DMS 273 (cell line): ENCODE measurements at regions not wholly inside any gene's neighbourhood (a gene's known extent, or its start where the extent isn't known, plus 50 kb on each side); places are given as distances from the start of the nearest gene placed in this dataset.
A peak's percentile ranks its signal among the peaks of the same experiment; 100 is the strongest.

ENCODE experiments used
- DNase-seq: peaks from one replicate; lab custom pipeline; 2025; ENCODE audit not compliant: unreplicated experiment; lab: John Stamatoyannopoulos, UW

DNA sequence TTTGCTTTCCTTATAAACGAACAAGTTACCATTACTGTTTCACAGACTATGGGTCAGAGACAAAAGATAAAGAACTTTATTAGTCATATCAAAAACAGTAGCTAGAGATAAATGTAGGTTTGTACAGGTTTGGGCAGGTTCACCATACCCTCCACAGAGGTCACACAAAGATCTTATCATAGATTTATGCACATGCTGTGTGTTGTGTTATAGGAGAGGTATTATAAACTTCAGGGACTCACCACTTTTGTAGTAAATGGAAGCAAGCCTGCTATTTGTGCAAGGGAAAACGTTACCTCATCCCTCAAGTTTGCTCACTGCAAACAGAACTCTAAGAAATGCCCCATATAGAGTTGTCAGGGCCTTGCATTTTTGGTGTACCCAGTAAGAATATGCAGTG is 584.5 kb upstream of the LRRTM1 start:
- DNase-seq: no peak

DNA sequence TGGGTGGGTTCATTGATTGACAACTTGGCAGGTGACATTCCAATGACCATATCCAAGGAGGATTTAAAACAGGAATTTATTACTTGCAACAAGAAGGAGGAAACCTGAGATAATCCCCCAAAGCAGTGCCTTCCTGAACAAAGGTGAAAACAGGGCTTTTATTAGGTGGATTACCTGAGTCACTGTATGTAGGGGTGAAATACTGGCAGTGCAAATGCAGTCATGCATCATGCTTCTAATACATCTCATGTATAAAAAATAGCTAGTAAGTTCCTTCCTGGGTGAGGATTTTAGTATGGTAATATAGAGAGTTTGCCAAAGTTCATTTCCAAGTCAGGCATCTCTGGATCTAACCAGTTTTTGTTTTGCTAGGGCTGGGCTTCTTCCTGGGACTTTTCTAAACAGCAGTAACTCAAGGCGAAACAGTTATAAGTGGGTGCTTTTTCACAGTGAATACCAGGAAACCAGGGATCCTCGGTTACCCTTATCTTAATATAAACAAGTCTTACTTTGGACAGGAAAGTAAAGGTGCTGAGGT is 583.4 kb upstream of the LRRTM1 start:
- no peak for DNase-seq

- no peak for DNase-seq
Measured at GRCh38 chr2:80874374-80874773, 569.8 kb upstream of the LRRTM1 start.

DNA sequence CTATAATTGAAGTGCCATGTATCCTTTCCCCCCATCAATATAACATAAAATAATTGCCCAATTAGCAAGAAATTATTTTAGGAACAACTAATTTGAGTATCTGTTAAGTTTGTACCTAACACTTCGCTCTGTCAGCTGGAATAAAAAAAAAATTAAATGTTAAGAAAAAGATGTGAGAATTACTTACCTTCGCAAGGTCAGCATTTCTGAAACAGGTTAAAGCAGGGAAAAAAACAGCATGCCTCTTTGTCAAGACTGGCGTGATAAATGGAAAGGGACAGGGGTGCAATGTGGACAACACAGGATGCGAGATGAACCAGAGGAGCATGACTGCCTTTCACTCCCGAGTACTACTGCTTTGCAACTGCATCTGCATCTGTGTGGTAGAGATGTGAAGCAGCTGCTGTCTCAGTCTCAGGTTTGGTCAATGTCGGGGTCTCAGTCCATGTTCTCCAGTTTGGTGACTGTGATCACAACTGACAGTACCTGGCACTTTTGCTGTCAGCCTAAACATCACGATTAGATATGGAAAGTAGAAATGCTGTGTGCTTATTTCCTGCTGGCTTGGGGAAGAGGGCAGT is 565.4 kb upstream of the LRRTM1 start:
- DNase-seq: no peak

GRCh38 chr2:80863147-80863714 is 558.7 kb upstream of the LRRTM1 start:
- no peak for DNase-seq

DNA sequence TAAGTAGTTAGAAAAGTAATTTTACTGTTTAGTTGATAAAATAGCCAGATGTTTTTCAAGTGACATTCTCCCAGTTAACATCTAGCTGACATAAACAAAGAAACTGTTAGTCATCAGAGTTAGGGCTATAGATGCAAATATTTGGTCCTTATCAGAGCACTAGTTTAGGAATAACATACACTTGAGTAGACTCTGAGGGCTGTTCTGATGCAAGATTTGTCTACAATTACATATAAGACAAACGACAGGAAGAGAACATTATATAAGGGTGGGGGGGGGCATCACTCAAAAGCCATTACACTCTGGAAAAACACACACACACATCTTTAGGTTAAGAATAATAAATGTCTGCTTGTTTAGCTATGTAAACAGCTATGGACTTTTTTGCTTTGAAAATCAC is 554.4 kb upstream of the LRRTM1 start:
- DNase-seq: no peak

- no peak for DNase-seq
Measured at GRCh38 chr2:80856227-80856626, 551.7 kb upstream of the LRRTM1 start.

DNA sequence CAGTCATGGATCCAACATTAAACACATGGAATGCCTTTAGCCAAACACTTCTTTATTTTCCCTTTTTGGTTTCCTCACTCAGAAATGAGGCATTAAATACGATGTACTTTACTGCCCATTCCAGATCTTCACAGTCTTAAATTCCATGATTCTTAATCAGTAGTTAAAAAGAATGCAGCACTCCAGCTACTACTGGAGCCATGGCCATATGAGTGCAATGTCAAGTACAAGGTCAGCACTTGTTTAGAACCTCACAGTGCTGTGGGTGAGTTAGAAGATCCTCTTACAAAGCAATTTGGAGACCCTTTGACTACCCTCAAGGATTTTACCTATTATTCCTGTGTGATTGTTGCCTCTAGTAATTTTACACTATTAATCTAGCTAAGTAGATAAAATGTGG is 550.3 kb upstream of the LRRTM1 start:
- DNase-seq: no peak

DNA sequence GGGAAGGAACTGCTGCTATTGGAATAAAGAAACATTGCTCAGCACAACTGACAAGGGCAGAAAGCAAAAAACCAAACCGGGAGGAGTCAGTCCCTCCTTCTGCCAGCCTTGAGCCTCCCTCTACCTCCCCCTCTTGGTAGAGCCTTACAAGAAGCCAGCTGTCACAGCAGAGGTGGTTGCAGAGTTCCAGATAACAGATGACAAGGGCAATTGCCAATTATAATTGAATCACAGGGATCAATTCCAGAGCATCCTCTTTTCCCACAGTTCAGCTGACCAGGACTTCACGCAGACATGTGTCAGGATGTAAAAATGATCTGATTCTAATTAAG is 548.2 kb upstream of the LRRTM1 start:
- peak; percentile 2 for DNase-seq

DNA sequence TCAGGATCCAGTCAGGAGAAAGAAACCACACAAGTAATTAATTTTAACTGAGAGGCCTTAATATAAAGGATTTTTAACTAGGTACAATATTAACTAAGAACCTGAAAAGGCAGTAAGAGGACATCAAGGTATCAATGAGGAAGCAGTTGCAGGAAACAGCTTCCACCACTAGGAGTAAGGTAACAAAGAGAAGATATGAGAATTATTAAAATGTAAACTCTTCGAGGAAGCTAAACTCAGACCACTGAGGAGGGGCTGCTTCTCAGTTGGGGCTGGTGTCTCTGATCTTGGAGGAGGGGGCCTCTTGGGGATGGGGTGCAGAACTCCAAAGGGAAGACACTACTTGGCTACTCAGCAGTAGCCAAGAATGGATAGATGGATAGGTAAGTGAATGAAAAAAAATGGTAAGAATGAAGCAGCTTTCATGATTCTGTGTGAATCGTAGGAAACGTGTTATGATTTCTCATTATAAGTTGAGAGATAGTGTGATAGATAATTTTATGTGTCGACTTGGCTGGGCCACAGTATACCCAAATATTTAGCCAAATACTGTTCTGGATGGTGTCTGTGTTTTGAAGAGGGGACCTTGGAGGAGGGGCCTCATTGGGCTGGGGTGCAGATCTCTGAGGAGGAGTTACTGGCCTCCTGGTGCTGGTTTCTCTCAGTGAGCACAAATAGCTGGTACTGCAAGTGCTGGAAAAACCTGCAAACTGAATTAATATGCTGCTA is 547.7 kb upstream of the LRRTM1 start:
- no peak for DNase-seq

- DNase-seq: no peak
Measured at GRCh38 chr2:80830891-80831290, 526.3 kb upstream of the LRRTM1 start.

GRCh38 chr2:80822999-80823398 is 518.4 kb upstream of the LRRTM1 start:
- DNase-seq: no peak

DNA sequence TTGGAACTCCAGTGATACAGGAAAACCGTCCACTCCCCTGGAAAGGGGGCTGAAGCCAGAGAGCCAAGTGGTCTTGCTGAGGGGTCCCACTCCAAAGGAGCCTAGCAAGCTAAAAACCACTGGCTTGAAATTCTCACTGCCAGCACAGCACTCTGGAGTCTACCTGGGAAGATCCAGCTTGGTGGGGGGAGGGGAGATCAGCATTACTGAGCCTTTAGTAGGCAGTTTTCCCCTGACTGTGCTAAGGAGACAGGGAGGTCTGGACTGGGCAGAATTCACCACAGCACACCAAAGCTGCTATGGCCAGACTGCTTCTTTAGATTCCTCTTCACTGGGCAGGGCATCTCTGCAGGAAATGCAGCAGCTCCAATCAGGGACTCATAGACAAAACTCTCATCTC is 510.7 kb upstream of the LRRTM1 start:
- no peak for DNase-seq

DNA sequence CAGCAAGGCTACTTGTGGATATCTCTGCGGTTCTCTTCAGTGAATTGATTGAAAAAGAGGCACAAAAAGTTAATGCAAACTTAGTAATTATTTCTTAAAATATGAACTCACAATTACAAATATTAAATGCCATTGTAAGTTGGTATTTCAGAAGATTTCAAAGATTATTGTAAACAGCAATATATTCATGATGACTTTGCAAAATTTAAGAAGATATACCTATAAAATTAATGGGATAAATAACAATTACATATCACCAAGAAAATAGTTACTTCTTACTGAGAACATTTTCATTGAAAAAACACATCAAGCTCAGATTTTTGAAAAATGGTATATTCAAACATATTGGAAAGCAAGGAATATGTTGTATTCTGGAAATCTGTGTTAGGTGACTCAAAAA is 482.0 kb upstream of the LRRTM1 start:
- DNase-seq: no peak

DNA sequence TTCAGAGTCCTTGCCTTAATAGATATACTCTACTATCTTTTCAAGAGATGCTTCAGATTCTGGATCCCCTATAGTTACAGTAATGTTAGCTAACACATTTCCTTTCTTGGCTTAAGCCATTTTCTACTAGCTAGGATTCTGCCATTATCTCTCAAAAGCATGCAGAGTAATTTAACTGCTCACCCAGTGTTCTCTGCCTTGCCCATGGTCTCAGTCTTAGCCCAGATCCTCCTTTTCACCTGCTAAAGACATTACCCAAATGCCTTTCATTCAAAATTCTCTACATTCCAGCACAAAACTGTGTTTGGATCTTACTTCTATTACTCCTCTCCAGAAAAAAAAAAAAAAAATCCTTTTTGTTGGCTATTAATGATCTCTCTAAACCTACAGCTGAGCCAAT is 474.2 kb upstream of the LRRTM1 start:
- DNase-seq: no peak

DNA sequence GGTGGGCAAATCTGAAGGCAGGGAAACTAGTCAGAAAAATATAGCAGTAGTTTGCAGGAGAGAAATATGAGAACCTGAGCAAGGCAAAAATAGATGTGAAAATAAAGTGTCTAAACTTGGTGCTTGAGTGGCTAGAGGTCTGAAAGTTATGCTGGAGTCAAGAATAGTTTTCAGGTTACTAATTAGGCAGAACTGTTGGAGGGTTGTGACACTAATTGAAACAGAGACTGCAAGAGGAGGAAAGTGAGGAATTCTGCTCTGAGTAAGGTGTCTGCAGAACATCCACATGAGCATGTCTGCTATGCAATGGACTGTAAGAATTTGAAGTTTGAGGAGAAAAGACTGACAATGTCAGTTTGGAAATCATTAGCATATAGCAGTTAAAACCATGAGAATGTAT is 444.0 kb upstream of the LRRTM1 start:
- no peak for DNase-seq

GRCh38 chr2:80737047-80737446 is 432.5 kb upstream of the LRRTM1 start:
- no peak for DNase-seq

- DNase-seq: no peak
Measured at GRCh38 chr2:80725001-80725400, 420.4 kb upstream of the LRRTM1 start.

GRCh38 chr2:80722803-80723202 is 418.3 kb upstream of the LRRTM1 start:
- no peak for DNase-seq

GRCh38 chr2:80719607-80720006 is 415.1 kb upstream of the LRRTM1 start:
- DNase-seq: no peak

DNA sequence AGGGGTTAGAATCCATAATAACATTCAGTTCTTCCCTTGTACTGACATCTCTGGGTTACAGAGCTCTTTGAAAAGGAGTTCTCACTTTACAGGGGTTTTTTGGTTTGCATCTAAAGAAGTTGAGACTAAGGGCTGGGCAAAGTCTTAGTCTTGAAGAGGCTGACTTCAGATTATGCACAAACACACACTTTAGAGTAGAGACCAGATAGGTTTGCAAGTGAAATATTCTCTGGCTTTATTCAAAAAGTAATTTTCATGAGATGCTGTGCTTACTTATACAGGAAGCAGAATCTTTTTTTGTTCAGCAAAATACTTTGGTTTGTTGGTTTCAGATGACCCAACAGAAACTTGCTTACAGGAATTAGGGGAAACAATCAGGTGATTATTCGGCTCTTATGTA is 410.9 kb upstream of the LRRTM1 start:
- DNase-seq: no peak

DNA sequence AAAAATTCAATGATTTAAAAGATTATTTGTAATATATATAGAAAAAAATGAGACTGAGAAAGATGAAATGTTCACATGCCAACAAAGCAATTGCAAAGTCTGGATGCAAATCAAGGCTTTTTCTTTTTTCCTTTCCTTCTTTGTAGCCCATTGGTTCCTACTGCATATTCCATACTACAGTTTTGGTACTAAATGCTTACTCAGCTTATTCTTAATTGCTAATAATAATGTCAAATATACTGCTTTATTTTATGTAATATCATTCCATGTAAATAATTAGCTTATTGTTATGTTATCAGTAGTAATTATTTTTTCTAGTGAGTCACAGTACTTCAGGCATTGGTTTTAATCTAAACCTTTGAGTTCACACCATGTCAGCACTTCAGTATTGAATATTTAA is 407.4 kb upstream of the LRRTM1 start:
- no peak for DNase-seq

DNA sequence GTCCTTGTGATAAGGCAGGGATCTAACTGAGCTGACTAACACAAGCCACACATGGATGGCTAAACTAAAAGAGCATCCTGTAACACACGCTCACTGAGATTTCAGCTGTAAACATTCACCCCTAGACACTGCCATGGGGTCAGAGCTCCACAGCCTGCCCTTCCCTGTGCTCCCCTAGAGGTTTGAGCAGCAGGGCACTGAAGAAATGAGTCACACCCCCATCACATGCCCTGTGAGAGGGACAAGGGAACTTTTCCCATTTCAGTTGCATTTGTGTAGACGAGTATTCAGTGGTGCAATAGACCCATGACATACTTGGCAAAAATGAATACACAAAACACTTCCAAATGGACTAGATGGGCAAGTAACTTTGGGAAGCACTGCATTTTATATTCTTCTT is 402.4 kb upstream of the LRRTM1 start:
- DNase-seq: no peak
